ENCODE measurements at regions not wholly inside any gene's neighbourhood (a gene's known extent, or its start where the extent isn't known, plus 50 kb on each side); places are given as distances from the start of the nearest gene placed in this dataset.

DNA sequence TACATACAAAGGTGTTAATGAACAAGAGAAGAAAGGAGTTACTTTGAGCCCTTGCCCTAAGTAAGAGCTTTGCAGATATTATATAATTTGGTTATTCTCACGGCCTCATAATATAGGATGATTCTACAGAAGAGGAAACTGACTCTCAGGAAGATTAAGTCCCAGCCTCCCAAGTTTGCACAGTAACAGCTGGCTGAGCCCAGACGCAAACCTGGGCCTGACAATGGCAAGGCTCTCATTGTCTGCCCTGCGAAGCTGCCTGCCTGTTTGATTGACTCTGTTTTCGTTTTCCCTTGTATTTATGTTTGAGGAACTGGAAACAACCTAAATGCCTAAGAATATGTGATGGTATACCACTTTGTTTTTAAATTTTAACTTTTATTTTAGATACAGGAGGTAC lies 76.2 kb upstream of the PGBD5 start:
- Histone ChIP-seq H3K36me3 (ENCODE audit: low read depth, missing control alignments) (no peaks in the 10 kb centered on the region), H3K9me3 (no peaks in the 10 kb centered on the region), H3K27me3 (no peaks in the 10 kb centered on the region), H3K4me3 (no peak overlapping the region), H3K4me1 (no peaks in the 10 kb centered on the region), H3K27ac (no peak overlapping the region)
- intact Hi-C loops (cut with DNase I; ENCODE audit: low total_unique reads) = no loop called here
- TF ChIP-seq POLR2A (IDR thresholded peaks at IDR 0.05) (no peak), CTCF (IDR thresholded peaks at IDR 0.05) (no peak)
- no peak for DNase-seq
- WGBS, 2 donors = 78 to 82% methylated on average over 4 of the region's 4 CpGs

GRCh38 chr1:230501849-230502248 lies 75.7 kb upstream of the PGBD5 start:
- Histone ChIP-seq H3K27me3 (no peaks in the 10 kb centered on the region), H3K4me3 (no peak overlapping the region), H3K27ac (no peak overlapping the region), H3K9me3 (no peaks in the 10 kb centered on the region), H3K36me3 (ENCODE audit: low read depth, missing control alignments) (no peaks in the 10 kb centered on the region), H3K4me1 (no peaks in the 10 kb centered on the region)
- TF ChIP-seq POLR2A (IDR thresholded peaks at IDR 0.05) = no peak
- no peak for TF ChIP-seq CTCF (IDR thresholded peaks at IDR 0.05)
- intact Hi-C loops (cut with DNase I; ENCODE audit: low total_unique reads) = no loop called here
- 65 to 67% methylated on average over 1 of the region's 1 CpG for WGBS, 2 donors
- no peak for DNase-seq

- Histone ChIP-seq H3K9me3 (no peaks in the 10 kb centered on the region), H3K4me3 (no peak overlapping the region), H3K27ac (no peak overlapping the region), H3K27me3 (no peaks in the 10 kb centered on the region), H3K36me3 (ENCODE audit: low read depth, missing control alignments) (no peaks in the 10 kb centered on the region), H3K4me1 (no peaks in the 10 kb centered on the region)
- TF ChIP-seq CTCF (IDR thresholded peaks at IDR 0.05) (no peak), POLR2A (IDR thresholded peaks at IDR 0.05) (no peak)
- whole genome bisulfite sequencing, 2 donors = 81 to 94% methylated on average over 2 of the region's 2 CpGs
- no peak for DNase-seq
- intact Hi-C loops (cut with DNase I; ENCODE audit: low total_unique reads) = no loop called here
Measured at GRCh38 chr1:230501242-230501641, 75.1 kb upstream of the PGBD5 start.

- Histone ChIP-seq H3K4me3 (no peak overlapping the region), H3K27me3 (no peaks in the 10 kb centered on the region), H3K27ac (no peak overlapping the region), H3K36me3 (ENCODE audit: low read depth, missing control alignments) (no peaks in the 10 kb centered on the region), H3K4me1 (no peaks in the 10 kb centered on the region), H3K9me3 (no peaks in the 10 kb centered on the region)
- WGBS, 2 donors = 90 to 95% methylated on average over 3 of the region's 3 CpGs
- DNase-seq = no peak
- intact Hi-C loops (cut with DNase I; ENCODE audit: low total_unique reads) = no loop called here
- TF ChIP-seq POLR2A (IDR thresholded peaks at IDR 0.05) = no peak
- TF ChIP-seq CTCF (IDR thresholded peaks at IDR 0.05) = no peak
Measured at GRCh38 chr1:230500063-230500462, 73.9 kb upstream of the PGBD5 start.

- no peak for DNase-seq
- no peak for TF ChIP-seq CTCF (IDR thresholded peaks at IDR 0.05)
- no peak for TF ChIP-seq POLR2A (IDR thresholded peaks at IDR 0.05)
- Histone ChIP-seq H3K36me3 (ENCODE audit: low read depth, missing control alignments) (no peaks in the 10 kb centered on the region), H3K27me3 (no peaks in the 10 kb centered on the region), H3K4me3 (no peak overlapping the region), H3K4me1 (no peaks in the 10 kb centered on the region), H3K27ac (no peak overlapping the region), H3K9me3 (no peaks in the 10 kb centered on the region)
- intact Hi-C loops (cut with DNase I; ENCODE audit: low total_unique reads) = no loop called here
- 94 to 96% methylated on average over 4 of the region's 4 CpGs for WGBS, 2 donors
Measured at GRCh38 chr1:230499496-230499895, 73.4 kb upstream of the PGBD5 start.

Measured in testis (tissue), 2 donors.